Neuronal stem cell (in vitro differentiated cells): ENCODE measurements at regions not wholly inside any gene's neighbourhood (a gene's known extent, or its start where the extent isn't known, plus 50 kb on each side); places are given as distances from the start of the nearest gene placed in this dataset.

Experiments
- DNase-seq: peaks from one replicate; pipeline ENCODE4 v3.0.0-alpha.2; 2013; ENCODE audit warnings: low spot score
- H2AFZ ChIP-seq: one replicate; pipeline ENCODE4 v1.6.1; 2013; ENCODE audit warnings: mild to moderate bottlenecking, low read length, inconsistent platforms
- H2AK5ac ChIP-seq: 2 replicates; pipeline ENCODE4 v1.6.1; 2013; ENCODE audit warnings: low read depth, mild to moderate bottlenecking, inconsistent platforms, low read length, moderate library complexity, mixed read lengths
- H2BK120ac ChIP-seq: 2 replicates; pipeline ENCODE4 v1.6.1; 2013; ENCODE audit warnings: low read depth, mild to moderate bottlenecking, inconsistent platforms, low read length, moderate library complexity, mixed read lengths
- H2BK12ac ChIP-seq: one replicate; pipeline ENCODE4 v1.6.1; 2013; ENCODE audit warnings: low read length, inconsistent platforms
- H2BK15ac ChIP-seq: 2 replicates; pipeline ENCODE4 v1.6.1; 2013; ENCODE audit warnings: mild to moderate bottlenecking, low read length, inconsistent platforms, mixed read lengths
- H2BK5ac ChIP-seq: one replicate; pipeline ENCODE4 v1.6.1; 2013; ENCODE audit warnings: inconsistent platforms, mild to moderate bottlenecking, low read length, moderate library complexity
- H3K14ac ChIP-seq: one replicate; pipeline ENCODE4 v1.6.1; 2013; ENCODE audit warnings: low read length, inconsistent platforms
- H3K18ac ChIP-seq: 2 replicates; pipeline ENCODE4 v1.6.1; 2013; ENCODE audit warnings: low read length, inconsistent platforms
- H3K23ac ChIP-seq: 2 replicates; pipeline ENCODE4 v1.6.1; 2013; ENCODE audit warnings: low read depth, mild to moderate bottlenecking, mixed read lengths, low read length, inconsistent platforms; ENCODE audit not compliant: poor library complexity
- H3K27ac ChIP-seq: replicated peaks from 3 replicates; pipeline ENCODE4 v1.5.1; 2013; ENCODE audit warnings: low read length, inconsistent platforms
- H3K27me3 ChIP-seq, 3 experiments: 2 replicates each; pipeline ENCODE4 v1.6.1; 2013; ENCODE audit warnings: low read length in 3 of 3, mild to moderate bottlenecking in 2 of 3, inconsistent platforms in 1 of 3, low read depth in 1 of 3, mixed read lengths in 1 of 3, moderate library complexity in 1 of 3; ENCODE audit not compliant: control insufficient read depth in 3 of 3, insufficient read depth in 3 of 3
- H3K36me3 ChIP-seq, 2 donors: replicated peaks in 1 of 2; 2 replicates each; pipeline ENCODE4 v1.6.1; 2013; ENCODE audit warnings: low read length in 2 of 2; ENCODE audit not compliant: control insufficient read depth in 2 of 2, insufficient read depth in 2 of 2
- H3K4ac ChIP-seq: 2 replicates; pipeline ENCODE4 v1.6.1; 2013; ENCODE audit warnings: inconsistent platforms, mild to moderate bottlenecking, low read length, moderate library complexity
- H3K4me1 ChIP-seq, 2 donors: 1 replicate in 1 of 2; 2 replicates in 1 of 2; pipeline ENCODE4 v1.6.1; 2013; ENCODE audit warnings: low read length in 2 of 2, low read depth in 1 of 2; ENCODE audit not compliant: control insufficient read depth in 2 of 2, insufficient read depth in 1 of 2
- H3K4me2 ChIP-seq: one replicate; pipeline ENCODE4 v1.6.1; 2013; ENCODE audit warnings: mild to moderate bottlenecking, low read length, inconsistent platforms; ENCODE audit not compliant: insufficient read depth, poor library complexity, severe bottlenecking
- H3K4me3 ChIP-seq, 2 donors: 2 replicates each; pipeline ENCODE4 v1.5.1; 2013; ENCODE audit warnings: low read length in 2 of 2, mild to moderate bottlenecking in 2 of 2, inconsistent platforms in 1 of 2, moderate library complexity in 1 of 2
- H3K79me1 ChIP-seq: one replicate; pipeline ENCODE4 v1.6.1; 2013; ENCODE audit warnings: low read depth, mild to moderate bottlenecking, inconsistent platforms, low read length, moderate library complexity
- H3K9ac ChIP-seq: one replicate; pipeline ENCODE4 v1.6.1; 2013; ENCODE audit warnings: mild to moderate bottlenecking, low read depth, low read length, inconsistent platforms; ENCODE audit not compliant: poor library complexity
- H3K9me3 ChIP-seq, 2 donors: replicated peaks in 1 of 2; 2 replicates each; pipeline versions ENCODE3 to v1.6.1; 2013; ENCODE audit warnings: low read length in 2 of 2, mild to moderate bottlenecking in 2 of 2, inconsistent platforms in 1 of 2, low read depth in 1 of 2, mixed read lengths in 1 of 2, moderate library complexity in 1 of 2; ENCODE audit not compliant: control insufficient read depth in 2 of 2, insufficient read depth in 1 of 2
- H4K8ac ChIP-seq: one replicate; pipeline ENCODE4 v1.6.1; 2013; ENCODE audit warnings: low read depth, mild to moderate bottlenecking, inconsistent platforms, low read length, moderate library complexity
- H4K91ac ChIP-seq: one replicate; pipeline ENCODE4 v1.6.1; 2013; ENCODE audit warnings: low read length, low read depth, mild to moderate bottlenecking, inconsistent platforms; ENCODE audit not compliant: poor library complexity
- WGBS, 2 donors: extraction: QIAGEN DNeasy Blood & Tissue Kit; methylation state at CpG; one replicate each; pipeline ENCODE4 v1.1.7; 2013; ENCODE audit warnings: missing lambda C conversion rate in 2 of 2, mixed read lengths in 1 of 2; ENCODE audit not compliant: insufficient read length in 2 of 2, insufficient replicate concordance in 1 of 2; ENCODE audit errors: extremely low coverage in 2 of 2; 5-methylcytosine and 5-hydroxymethylcytosine counted together

DNA sequence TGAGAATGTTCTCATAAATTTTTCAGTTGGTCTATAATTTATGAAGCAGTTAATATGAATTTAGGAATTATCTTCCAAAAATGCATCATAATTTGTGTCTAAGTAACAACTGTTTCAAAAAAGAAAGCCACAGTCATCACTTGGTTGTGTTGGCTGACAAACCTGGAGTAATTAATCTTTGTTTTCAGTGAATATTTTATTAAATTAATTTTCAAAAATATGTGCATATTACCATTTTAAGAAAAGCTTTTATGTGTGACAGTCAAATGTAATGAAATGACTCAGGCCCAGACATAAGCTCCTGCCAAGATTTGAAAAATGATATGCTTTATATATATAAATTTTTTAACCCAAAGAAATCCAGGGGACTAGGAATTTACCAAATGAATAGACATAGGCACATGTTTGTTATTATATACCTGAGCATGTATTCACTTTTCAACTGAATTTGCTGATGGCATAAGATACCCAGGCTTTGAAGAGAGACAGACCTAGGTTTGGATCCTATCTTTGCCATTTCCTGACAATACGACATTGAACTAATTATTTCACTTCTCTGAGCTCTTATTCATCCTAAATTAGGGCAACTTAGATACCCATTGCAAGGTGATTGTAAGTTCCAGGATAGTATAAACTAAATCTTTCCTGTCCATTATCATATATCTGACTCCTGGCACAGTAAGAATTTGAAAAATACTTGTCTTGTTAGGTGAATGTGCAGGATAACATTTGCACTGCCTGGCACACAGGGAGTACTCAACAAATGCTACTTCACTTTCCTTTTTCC lies 729.5 kb upstream of the ADGRL2 start:
- no CpG with 5 or more reads among the region's 1 CpG for WGBS, 2 donors
- no peak overlapping the region for H3K18ac ChIP-seq
- H2BK12ac ChIP-seq = no peak overlapping the region
- no peak for DNase-seq
- peaks cover 0 to 2% of the 10 kb centered on the region in 2 donors for H3K4me1 ChIP-seq
- H3K4me2 ChIP-seq = no peak overlapping the region
- H3K9ac ChIP-seq = no peak overlapping the region
- H2BK5ac ChIP-seq = no peak overlapping the region
- no peak overlapping the region for H3K14ac ChIP-seq
- H3K4me3 ChIP-seq = no peak overlapping the region
- H3K36me3 ChIP-seq = no peaks in the 10 kb centered on the region
- H3K4ac ChIP-seq = no peak overlapping the region
- no peak overlapping the region for H2BK120ac ChIP-seq
- H4K8ac ChIP-seq = no peak overlapping the region
- no peak overlapping the region for H3K27ac ChIP-seq
- H3K27me3 ChIP-seq = no peaks in the 10 kb centered on the region
- no peaks in the 10 kb centered on the region for H3K79me1 ChIP-seq
- H3K23ac ChIP-seq = no peak overlapping the region
- H4K91ac ChIP-seq = no peak overlapping the region
- H2AK5ac ChIP-seq = no peak overlapping the region
- H2BK15ac ChIP-seq = no peak overlapping the region
- H3K9me3 ChIP-seq = no peaks in the 10 kb centered on the region
- H2AFZ ChIP-seq = no peak overlapping the region

GRCh38 chr1:81069856-81070255 lies 730.9 kb upstream of the ADGRL2 start:
- H2AK5ac ChIP-seq = no peak overlapping the region
- H2BK15ac ChIP-seq = no peak overlapping the region
- H3K4ac ChIP-seq = no peak overlapping the region
- WGBS, 2 donors = no CpG with 5 or more reads among the region's 3 CpGs
- no peak overlapping the region for H2BK5ac ChIP-seq
- no peak overlapping the region for H2BK120ac ChIP-seq
- no peaks in the 10 kb centered on the region for H3K36me3 ChIP-seq
- H3K4me1 ChIP-seq = peaks cover 0 to 2% of the 10 kb centered on the region in 2 donors
- H2AFZ ChIP-seq = no peak overlapping the region
- no peak overlapping the region for H3K18ac ChIP-seq
- H3K9me3 ChIP-seq = no peaks in the 10 kb centered on the region
- H4K8ac ChIP-seq = no peak overlapping the region
- no peak overlapping the region for H3K14ac ChIP-seq
- H3K9ac ChIP-seq = no peak overlapping the region
- no peak overlapping the region for H3K23ac ChIP-seq
- H3K27me3 ChIP-seq = no peaks in the 10 kb centered on the region
- H3K4me2 ChIP-seq = no peak overlapping the region
- no peak for DNase-seq
- H4K91ac ChIP-seq = no peak overlapping the region
- no peaks in the 10 kb centered on the region for H3K79me1 ChIP-seq
- no peak overlapping the region for H2BK12ac ChIP-seq
- H3K27ac ChIP-seq = no peak overlapping the region
- no peak overlapping the region for H3K4me3 ChIP-seq

GRCh38 chr1:81068726-81069125 lies 732.0 kb upstream of the ADGRL2 start:
- no peaks in the 10 kb centered on the region for H3K79me1 ChIP-seq
- no peak overlapping the region for H2BK120ac ChIP-seq

DNA sequence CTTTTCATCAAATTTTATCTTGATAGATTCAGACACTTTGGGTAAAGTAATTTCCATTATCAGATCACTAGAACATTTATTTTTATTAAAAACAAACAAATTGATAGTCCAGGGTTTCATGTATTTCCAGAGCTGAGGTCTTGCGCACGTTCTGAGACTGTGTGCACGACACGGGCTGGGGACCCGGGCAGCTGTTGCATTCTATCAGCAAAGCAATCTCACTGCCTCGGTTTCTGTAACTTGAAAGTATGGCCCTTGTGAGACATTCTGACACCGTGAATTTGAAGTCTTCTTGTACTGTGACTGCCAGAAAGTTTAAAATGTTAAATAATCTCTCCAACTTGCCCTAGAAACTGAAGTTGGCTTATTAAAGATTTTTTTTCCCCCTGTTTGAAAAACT lies 746.9 kb upstream of the ADGRL2 start:
- no peak overlapping the region for H3K4me2 ChIP-seq
- H4K91ac ChIP-seq = no peak overlapping the region
- H2AFZ ChIP-seq = peak overlapping the region; percentile 25
- no peak for DNase-seq
- H4K8ac ChIP-seq = no peak overlapping the region
- no peaks in the 10 kb centered on the region for H3K4me1 ChIP-seq
- no peak overlapping the region for H2AK5ac ChIP-seq
- no peak overlapping the region for H3K14ac ChIP-seq
- no peak overlapping the region for H2BK120ac ChIP-seq
- no peak overlapping the region for H2BK15ac ChIP-seq
- no peak overlapping the region for H3K4me3 ChIP-seq
- no peak overlapping the region for H3K9ac ChIP-seq
- H3K27me3 ChIP-seq = no peaks in the 10 kb centered on the region
- no peak overlapping the region for H2BK5ac ChIP-seq
- H3K4ac ChIP-seq = no peak overlapping the region
- WGBS, 2 donors = no CpG with 5 or more reads among the region's 7 CpGs
- H3K36me3 ChIP-seq = no peaks in the 10 kb centered on the region
- no peak overlapping the region for H3K18ac ChIP-seq
- no peak overlapping the region for H3K23ac ChIP-seq
- no peaks in the 10 kb centered on the region for H3K9me3 ChIP-seq
- H3K27ac ChIP-seq = no peak overlapping the region
- H2BK12ac ChIP-seq = no peak overlapping the region
- H3K79me1 ChIP-seq = no peaks in the 10 kb centered on the region

More at GRCh38 chr1:81068726-81069125, 732.0 kb upstream of the ADGRL2 start:
- Histone ChIP-seq H3K4me2 (no peak overlapping the region), H2BK15ac (no peak overlapping the region), H2AFZ (no peak overlapping the region), H3K4me3 (no peak overlapping the region), H3K36me3 (no peaks in the 10 kb centered on the region), H2BK5ac (no peak overlapping the region), H4K8ac (no peak overlapping the region), H2BK12ac (no peak overlapping the region), H3K9me3 (no peaks in the 10 kb centered on the region), H3K27ac (no peak overlapping the region), H3K27me3 (no peaks in the 10 kb centered on the region), H3K14ac (no peak overlapping the region), H4K91ac (no peak overlapping the region), H3K23ac (no peak overlapping the region), H2AK5ac (no peak overlapping the region), H3K4me1 (no peaks in the 10 kb centered on the region), H3K4ac (no peak overlapping the region), H3K9ac (no peak overlapping the region), H3K18ac (no peak overlapping the region)
- DNase-seq = no peak
- no CpG with 5 or more reads among the region's 4 CpGs for WGBS, 2 donors
